ENCODE measurements at regions not wholly inside any gene's neighbourhood (a gene's known extent, or its start where the extent isn't known, plus 50 kb on each side); places are given as distances from the start of the nearest gene placed in this dataset.

GRCh38 chr22:45090497-45090910 is 73.2 kb upstream of the NUP50 start:
- TF ChIP-seq POLR2A (IDR thresholded peaks at IDR 0.05) (no peak), CTCF (IDR thresholded peaks at IDR 0.05) (peak in 2 of 7 experiments; percentile 5 to 6)
